ENCODE measurements at regions not wholly inside any gene's neighbourhood (a gene's known extent, or its start where the extent isn't known, plus 50 kb on each side); places are given as distances from the start of the nearest gene placed in this dataset.
"Not testable (repeated sequence)": the region's sequence is repeated elsewhere in the genome, so short reads cannot be mapped to it uniquely, and the experiment has no call there.

DNA sequence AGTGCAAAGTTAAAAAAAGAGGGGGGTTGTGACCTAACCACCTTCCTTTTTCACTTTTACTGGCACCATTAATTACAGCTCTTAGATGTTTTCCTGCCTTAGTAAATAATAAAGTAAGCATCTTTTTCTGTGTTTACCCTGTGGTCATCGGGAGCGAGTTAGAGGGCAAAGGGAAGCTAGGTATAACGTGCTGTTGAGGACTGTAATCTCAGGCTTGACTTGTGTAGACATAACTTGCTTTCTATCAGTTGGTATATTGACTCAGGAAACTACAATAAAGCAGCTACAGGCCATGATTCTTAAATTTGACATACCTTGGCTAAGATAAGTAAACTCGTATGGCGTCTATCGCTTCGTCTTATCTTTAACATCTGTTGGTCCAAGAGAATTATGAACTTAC is 509.8 kb upstream of the CHD1 start:
- no peak overlapping the region for H3K27ac Mint-ChIP-seq
- no peaks in the 10 kb centered on the region for H3K4me1 Mint-ChIP-seq
- no peaks in the 10 kb centered on the region for H3K36me3 Mint-ChIP-seq

DNA sequence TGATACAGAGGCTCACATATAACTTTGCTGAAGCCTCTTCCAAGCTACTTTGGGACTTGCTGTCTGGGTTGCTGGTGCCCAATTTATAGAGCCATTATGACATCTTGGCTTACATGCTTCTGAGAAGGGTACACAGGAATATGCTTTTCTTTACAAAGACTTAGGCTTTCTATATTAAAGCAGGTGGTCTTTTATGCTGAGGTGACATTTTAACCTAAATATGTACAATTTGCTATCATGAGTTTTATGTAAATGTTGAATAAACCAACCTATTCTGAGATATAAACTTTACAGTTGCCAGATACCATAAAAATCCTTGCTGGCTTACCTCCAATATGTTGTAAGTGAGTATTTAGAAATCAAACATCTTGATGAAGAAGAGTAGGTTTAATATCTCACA is 509.2 kb upstream of the CHD1 start:
- no peak overlapping the region for H3K4me3 Mint-ChIP-seq
- no peaks in the 10 kb centered on the region for H3K4me1 Mint-ChIP-seq
- H3K27me3 Mint-ChIP-seq, result no peaks in the 10 kb centered on the region
- H3K27ac Mint-ChIP-seq, result no peak overlapping the region
- H3K9me3 Mint-ChIP-seq, result no peaks in the 10 kb centered on the region
- ATAC-seq (ENCODE audit: low read depth) (no peak), DNase-seq (ENCODE audit: low spot score in 2 of 2) (no peak)
- no peaks in the 10 kb centered on the region for H3K36me3 Mint-ChIP-seq

More for the DNA sequence above, 509.8 kb upstream of the CHD1 start:
- H3K4me3 Mint-ChIP-seq, result no peak overlapping the region
- H3K9me3 Mint-ChIP-seq, result no peaks in the 10 kb centered on the region
- no peaks in the 10 kb centered on the region for H3K27me3 Mint-ChIP-seq
- ATAC-seq (ENCODE audit: low read depth) (no peak), DNase-seq (ENCODE audit: low spot score in 2 of 2) (no peak)

DNA sequence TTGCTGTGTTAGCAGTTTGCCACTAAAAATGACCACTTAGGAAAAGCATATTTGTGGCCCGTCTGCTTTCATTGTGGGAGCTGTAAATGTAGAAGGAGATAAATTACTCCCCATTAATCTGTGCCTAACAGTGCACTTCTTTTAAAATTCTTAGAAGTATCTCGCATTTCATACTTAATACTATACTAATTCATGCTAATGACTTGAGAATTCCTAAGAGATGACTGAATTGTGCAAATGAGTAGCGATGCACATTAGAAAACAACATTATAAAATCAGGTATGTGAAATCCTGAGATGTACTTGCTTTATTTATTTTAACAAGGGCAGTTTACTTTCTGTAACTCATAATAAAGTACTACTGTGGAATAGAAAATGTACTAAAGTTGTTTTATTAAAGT is 494.6 kb upstream of the CHD1 start:
- DNase-seq (ENCODE audit: low spot score in 2 of 2), result not testable (repeated sequence)

DNA sequence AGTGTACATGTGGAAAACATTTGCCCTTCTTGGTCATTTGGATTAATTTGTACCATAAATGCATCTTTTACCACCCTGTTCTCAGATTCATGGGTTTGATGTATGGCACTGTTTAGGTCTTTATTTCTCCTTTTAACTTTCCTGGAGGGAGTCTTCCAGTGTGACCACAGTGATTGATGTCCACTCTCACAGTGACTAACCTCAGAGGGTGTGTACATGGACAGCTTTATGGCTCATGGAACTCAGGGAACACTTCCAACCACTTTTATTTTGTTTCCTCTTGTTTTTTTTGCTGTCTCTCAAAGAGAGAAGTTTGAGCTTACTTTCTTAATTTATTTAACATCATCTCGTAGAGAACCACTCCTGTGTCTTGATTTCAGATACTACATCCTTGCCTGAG is 489.8 kb upstream of the CHD1 start:
- ATAC-seq (ENCODE audit: low read depth); H3K9me3 Mint-ChIP-seq; H3K27ac Mint-ChIP-seq; H3K36me3 Mint-ChIP-seq; H3K4me3 Mint-ChIP-seq; H3K27me3 Mint-ChIP-seq; H3K4me1 Mint-ChIP-seq; DNase-seq (ENCODE audit: low spot score in 2 of 2): not testable (repeated sequence)

More for the DNA sequence above, 494.6 kb upstream of the CHD1 start:
- not testable (repeated sequence) for H3K4me3 Mint-ChIP-seq; H3K36me3 Mint-ChIP-seq; H3K4me1 Mint-ChIP-seq; ATAC-seq (ENCODE audit: low read depth); H3K9me3 Mint-ChIP-seq; H3K27me3 Mint-ChIP-seq; H3K27ac Mint-ChIP-seq

DNA sequence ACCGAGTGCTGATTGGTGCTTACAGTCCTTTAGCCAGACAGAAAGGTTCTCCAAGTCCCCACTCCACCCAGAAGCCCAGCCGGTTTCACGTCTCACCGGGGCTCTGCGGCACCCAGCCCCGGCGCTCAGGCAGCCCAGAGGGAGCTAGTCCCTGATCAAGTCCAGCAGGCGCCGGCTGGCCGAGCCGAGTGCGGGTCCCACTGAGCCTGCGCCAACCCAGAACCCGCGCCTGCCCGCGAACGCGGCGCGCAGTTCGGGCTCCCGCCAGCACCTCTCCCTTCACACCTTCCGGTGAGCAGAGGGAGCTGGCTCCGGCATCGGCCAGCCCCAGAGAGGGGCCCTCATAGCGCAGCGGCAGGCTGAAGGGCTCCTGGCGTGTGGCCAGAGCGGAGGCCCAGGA is 481.6 kb upstream of the CHD1 start:
- not testable (repeated sequence) for H3K27ac Mint-ChIP-seq; H3K9me3 Mint-ChIP-seq; H3K36me3 Mint-ChIP-seq; ATAC-seq (ENCODE audit: low read depth); DNase-seq (ENCODE audit: low spot score in 2 of 2); H3K27me3 Mint-ChIP-seq; H3K4me1 Mint-ChIP-seq; H3K4me3 Mint-ChIP-seq

DNA sequence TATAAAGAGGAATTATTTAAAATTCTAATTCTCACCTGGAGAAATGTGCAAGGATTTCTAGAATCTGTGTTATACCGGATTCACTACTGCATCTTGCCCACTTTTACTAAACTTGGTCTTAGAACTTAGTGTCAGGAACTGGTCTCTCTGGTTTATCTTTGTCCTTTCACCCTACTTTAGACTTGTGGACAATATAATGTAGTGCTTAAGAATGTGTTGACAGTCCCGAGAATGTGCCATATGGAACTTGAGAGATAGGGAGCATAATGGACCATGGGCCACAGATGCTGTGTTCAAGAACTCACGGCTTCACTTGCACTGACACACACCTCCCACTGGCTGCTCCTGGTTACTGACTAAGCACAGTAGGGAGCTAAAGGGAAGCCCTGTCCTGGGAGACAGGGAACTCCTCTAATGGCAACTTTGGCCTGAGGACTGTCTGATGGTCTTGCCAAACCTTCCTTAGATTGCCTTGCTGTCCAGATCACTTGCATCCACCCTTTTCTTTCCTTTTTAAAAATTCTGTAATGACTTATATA is 476.0 kb upstream of the CHD1 start:
- H3K4me1 Mint-ChIP-seq; DNase-seq (ENCODE audit: low spot score in 2 of 2); H3K9me3 Mint-ChIP-seq; H3K4me3 Mint-ChIP-seq; H3K27me3 Mint-ChIP-seq; ATAC-seq (ENCODE audit: low read depth); H3K36me3 Mint-ChIP-seq; H3K27ac Mint-ChIP-seq: not testable (repeated sequence)

DNA sequence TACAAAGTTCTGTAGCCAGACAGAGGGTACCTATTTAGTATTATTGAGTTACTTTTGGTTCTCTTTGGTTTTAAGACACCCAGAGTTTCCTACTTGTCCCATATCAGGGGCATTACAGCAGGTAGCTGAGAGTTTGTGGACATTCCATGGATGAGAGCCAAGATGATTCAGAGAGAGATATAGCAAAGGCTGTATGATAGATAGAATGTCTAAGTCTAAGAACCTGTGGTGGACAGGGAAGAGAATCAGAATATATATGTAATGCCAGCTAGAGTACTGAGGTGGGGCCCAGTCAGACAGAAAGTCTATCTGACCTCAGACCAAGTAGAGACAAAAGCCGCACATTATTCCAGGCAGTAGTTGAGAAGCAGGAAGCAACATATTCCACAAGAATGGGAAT is 471.8 kb upstream of the CHD1 start:
- not testable (repeated sequence) for H3K4me3 Mint-ChIP-seq; ATAC-seq (ENCODE audit: low read depth); H3K27me3 Mint-ChIP-seq; H3K9me3 Mint-ChIP-seq; H3K27ac Mint-ChIP-seq; H3K36me3 Mint-ChIP-seq; H3K4me1 Mint-ChIP-seq; DNase-seq (ENCODE audit: low spot score in 2 of 2)

DNA sequence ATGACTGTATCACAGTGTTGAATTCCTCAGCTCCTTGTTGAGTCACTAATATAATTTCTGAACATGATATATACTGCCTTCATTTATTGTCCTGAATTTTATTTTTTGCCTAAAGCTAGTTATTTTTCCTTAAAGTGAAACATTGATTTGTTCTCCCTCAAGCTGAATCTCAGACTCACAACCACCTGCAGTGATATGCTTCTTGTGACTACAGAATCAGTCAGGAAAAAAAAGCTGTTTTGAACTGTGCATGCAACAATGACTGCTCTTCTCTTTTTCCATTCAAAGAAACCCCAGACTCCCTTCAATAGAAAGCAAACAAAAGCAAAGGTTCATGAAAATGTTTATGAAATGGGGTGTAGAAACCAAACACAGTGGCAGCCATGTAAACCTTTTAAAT is 470.2 kb upstream of the CHD1 start:
- Mint-ChIP-seq H3K27ac (no peak overlapping the region), H3K4me1 (no peaks in the 10 kb centered on the region), H3K27me3 (no peaks in the 10 kb centered on the region), H3K36me3 (no peaks in the 10 kb centered on the region), H3K9me3 (peaks cover 7% of the 10 kb centered on the region), H3K4me3 (no peak overlapping the region)
- ATAC-seq (ENCODE audit: low read depth) (no peak), DNase-seq (ENCODE audit: low spot score in 2 of 2) (no peak)

DNA sequence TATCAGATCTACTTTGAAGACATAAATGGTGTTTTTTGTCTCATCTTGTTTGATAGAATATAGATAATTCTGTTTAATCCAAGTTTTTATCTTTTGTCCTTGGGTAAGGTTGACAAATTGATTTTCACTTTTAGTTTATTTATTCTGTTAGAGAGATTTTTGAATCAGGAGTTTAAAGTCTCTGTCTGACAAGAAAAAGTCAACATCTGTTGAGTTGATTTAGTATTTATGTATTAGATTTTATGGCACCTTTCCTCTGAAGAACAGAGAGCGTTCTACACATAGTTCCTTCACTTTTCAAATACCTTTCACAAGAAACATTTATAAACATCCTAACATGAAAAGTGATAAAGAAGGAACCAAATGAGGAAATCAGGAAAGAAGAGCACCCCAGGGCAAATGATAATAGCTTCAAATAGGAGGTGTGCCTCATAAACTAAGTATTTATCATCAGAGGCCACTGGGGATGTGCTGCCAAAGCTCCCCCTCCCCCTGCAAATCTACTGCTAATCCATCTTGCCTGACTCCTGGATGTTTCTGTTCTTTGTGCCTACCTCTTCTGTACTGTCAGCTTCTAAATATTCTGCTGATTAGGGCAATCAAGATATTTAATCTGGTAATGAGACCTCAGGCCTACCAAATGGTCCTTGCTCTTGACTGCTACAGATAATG is 457.7 kb upstream of the CHD1 start:
- H3K9me3 Mint-ChIP-seq, result peaks cover 14% of the 10 kb centered on the region
- H3K4me3 Mint-ChIP-seq, result no peak overlapping the region

DNA sequence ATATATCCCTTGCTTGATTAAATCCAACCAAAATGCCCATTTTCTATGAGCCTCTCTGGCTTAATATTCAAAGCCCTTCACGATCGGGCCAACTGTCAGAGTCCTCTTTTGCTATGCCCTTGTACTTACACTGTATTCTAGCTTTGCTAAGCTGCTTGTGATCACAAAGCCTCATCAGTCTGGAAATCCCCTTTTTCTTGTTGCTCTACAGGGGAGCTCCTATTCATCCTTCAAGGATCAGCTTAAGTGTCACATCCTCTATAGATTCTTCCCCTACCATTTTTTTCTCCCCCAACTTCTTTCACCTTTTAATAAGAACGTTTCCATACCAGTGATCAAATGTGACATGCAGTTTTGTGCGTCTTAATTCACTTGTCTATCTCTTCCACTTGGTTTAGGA is 450.4 kb upstream of the CHD1 start:
- Mint-ChIP-seq H3K4me1 (no peaks in the 10 kb centered on the region), H3K27ac (no peak overlapping the region), H3K27me3 (no peaks in the 10 kb centered on the region), H3K9me3 (peaks cover 10% of the 10 kb centered on the region), H3K4me3 (no peak overlapping the region), H3K36me3 (no peaks in the 10 kb centered on the region)
- DNase-seq (ENCODE audit: low spot score in 2 of 2) (no peak), ATAC-seq (ENCODE audit: low read depth) (no peak)

More for the DNA sequence above, 457.7 kb upstream of the CHD1 start:
- DNase-seq (ENCODE audit: low spot score in 2 of 2) (no peak), ATAC-seq (ENCODE audit: low read depth) (no peak)
- no peaks in the 10 kb centered on the region for H3K36me3 Mint-ChIP-seq
- H3K27me3 Mint-ChIP-seq, result no peaks in the 10 kb centered on the region
- no peaks in the 10 kb centered on the region for H3K4me1 Mint-ChIP-seq
- no peak overlapping the region for H3K27ac Mint-ChIP-seq

DNA sequence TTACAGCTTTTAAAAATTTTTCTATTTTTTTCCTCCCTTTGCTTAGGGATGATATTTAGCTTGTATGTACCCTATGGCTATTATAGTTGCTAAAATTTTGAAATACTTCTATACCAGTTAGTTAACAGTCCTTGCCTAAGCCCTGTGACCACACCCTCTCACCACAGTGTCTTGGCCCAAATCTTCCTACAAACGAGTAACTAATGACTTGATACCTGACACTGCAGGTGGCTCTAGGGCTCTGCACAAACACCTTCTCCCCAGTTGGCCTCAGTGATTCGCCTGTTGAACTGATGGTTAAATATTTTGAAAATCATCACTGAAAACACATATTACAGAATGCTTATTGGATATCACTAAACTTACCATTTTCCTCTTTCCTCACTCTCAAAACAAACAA is 449.6 kb upstream of the CHD1 start:
- H3K36me3 Mint-ChIP-seq, result no peaks in the 10 kb centered on the region
- H3K27me3 Mint-ChIP-seq, result no peaks in the 10 kb centered on the region
- ATAC-seq (ENCODE audit: low read depth) (no peak), DNase-seq (ENCODE audit: low spot score in 2 of 2) (no peak)
- no peak overlapping the region for H3K4me3 Mint-ChIP-seq
- H3K27ac Mint-ChIP-seq, result no peak overlapping the region
- peaks cover 6% of the 10 kb centered on the region for H3K9me3 Mint-ChIP-seq
- H3K4me1 Mint-ChIP-seq, result no peaks in the 10 kb centered on the region

DNA sequence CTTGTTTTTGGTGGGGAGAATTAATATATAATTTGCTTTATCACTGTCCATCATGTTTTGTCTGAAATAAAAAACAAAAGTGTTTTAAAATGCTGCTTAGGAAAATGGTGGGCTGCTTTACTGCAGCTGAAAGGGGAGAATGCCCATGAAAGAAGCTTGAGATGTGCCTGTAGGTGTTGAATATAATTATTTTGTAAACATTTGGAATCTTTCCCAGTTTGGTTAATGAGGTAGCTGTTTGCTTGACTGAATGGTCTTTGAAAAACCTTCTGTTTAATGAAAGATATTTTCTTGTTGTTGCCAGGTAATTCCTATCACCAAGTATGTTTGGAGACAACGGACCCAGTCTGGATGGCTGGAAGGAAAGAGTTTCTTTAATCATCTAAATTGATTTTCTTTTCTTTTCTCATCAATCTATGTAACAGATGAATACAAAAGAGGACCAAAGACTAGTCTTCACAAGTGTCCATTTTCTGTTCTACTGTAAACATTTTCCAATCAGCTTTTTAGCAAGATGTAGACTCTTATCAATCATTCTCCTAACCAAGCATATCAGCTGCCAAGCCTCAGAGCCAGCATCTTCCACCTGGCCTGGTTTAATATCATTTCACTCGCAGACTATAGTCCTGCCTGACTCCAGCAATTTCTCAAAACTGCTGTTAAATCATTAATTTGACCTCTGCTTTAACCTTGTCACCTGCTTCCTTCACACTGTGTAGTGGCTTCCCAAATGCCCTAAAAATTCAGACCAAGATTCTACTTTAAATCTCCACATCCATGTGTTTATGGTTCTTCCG is 441.2 kb upstream of the CHD1 start:
- H3K4me3 Mint-ChIP-seq, result no peak overlapping the region
- DNase-seq (ENCODE audit: low spot score in 2 of 2) (no peak), ATAC-seq (ENCODE audit: low read depth) (no peak)
- no peaks in the 10 kb centered on the region for H3K36me3 Mint-ChIP-seq
- H3K27ac Mint-ChIP-seq, result no peak overlapping the region
- H3K9me3 Mint-ChIP-seq, result no peaks in the 10 kb centered on the region
- H3K4me1 Mint-ChIP-seq, result no peaks in the 10 kb centered on the region
- H3K27me3 Mint-ChIP-seq, result no peaks in the 10 kb centered on the region

DNA sequence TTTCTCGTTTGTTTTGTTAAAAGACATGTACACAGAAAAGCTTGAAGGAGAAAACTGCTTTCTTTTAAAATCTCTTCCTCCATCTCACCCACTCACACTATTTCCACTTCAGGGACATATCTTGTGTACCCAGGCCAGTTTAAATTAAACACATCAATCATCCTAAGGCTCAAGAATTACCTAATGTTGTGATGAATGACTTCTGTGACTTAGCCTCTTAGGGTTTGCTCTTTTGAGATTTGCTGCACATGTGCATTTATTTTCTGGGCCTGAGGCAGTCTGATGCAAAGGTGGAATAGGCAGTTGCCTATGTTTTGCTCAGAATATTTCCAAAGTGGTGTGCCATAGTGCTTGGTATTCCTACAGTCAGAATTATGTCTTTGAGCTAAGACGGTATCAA is 439.9 kb upstream of the CHD1 start:
- H3K4me3 Mint-ChIP-seq, result no peak overlapping the region
- H3K27ac Mint-ChIP-seq, result no peak overlapping the region
- DNase-seq (ENCODE audit: low spot score in 2 of 2) (no peak), ATAC-seq (ENCODE audit: low read depth) (no peak)
- no peaks in the 10 kb centered on the region for H3K9me3 Mint-ChIP-seq
- H3K27me3 Mint-ChIP-seq, result no peaks in the 10 kb centered on the region
- no peaks in the 10 kb centered on the region for H3K36me3 Mint-ChIP-seq
- no peaks in the 10 kb centered on the region for H3K4me1 Mint-ChIP-seq

DNA sequence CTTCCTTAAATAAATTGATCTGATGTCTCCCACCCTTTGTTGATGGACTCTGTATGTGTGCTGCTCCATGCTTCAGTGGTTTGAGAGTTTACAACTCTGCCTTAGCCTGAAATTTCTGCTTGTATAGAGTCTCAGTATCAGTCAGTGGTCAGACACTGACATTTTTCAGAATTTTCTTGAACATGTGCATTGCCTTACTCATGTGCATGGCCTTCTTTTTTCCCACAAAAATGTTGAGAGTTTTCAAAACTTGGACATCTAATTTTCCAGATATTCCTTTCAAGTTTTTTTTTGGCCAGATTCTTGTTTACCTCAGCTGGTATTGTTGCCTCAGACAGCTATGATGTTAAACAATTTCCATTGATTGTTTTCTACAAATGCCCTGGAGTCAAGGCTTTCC is 427.1 kb upstream of the CHD1 start:
- Mint-ChIP-seq H3K9me3 (peaks cover 1% of the 10 kb centered on the region), H3K4me3 (no peak overlapping the region), H3K4me1 (no peaks in the 10 kb centered on the region), H3K27ac (no peak overlapping the region), H3K27me3 (no peaks in the 10 kb centered on the region), H3K36me3 (no peaks in the 10 kb centered on the region)
- DNase-seq (ENCODE audit: low spot score in 2 of 2) (no peak), ATAC-seq (ENCODE audit: low read depth) (no peak)

DNA sequence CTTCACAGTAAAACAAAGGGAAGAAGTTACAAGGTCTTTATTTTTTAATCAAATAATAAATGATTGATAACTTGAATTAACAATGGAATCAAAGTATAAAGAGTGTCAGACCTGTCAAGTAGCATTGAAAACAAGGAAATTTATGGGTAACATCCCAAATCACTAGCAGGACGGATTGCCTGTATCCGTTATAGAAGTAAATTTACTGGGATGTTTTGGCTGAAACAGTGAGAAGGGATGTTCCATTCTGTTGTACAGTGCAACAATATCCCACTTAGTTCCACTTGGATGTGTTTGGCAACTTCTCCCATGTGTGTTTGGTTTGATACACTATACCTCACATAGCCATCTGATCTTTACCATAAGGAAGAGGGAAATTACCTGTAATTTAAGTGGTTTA is 421.0 kb upstream of the CHD1 start:
- Mint-ChIP-seq H3K9me3 (no peaks in the 10 kb centered on the region), H3K36me3 (no peaks in the 10 kb centered on the region), H3K4me1 (no peaks in the 10 kb centered on the region), H3K27ac (no peak overlapping the region), H3K27me3 (no peaks in the 10 kb centered on the region), H3K4me3 (no peak overlapping the region)
- ATAC-seq (ENCODE audit: low read depth) (no peak), DNase-seq (ENCODE audit: low spot score in 2 of 2) (no peak)

Data from memory B cell (primary cell).